Activated T-helper 2 cell treated with anti-CD3 and anti-CD28 coated beads, Interferon-gamma antibody, Interleukin-2, Interleukin-4, amounts not matched to agents 10 μg/mL and 5 μg/mL and 100 μg/mL, durations not matched to agents 14 hours and 24 hours and 36 hours (primary cell): ENCODE measurements at regions not wholly inside any gene's neighbourhood (a gene's known extent, or its start where the extent isn't known, plus 50 kb on each side); places are given as distances from the start of the nearest gene placed in this dataset.

Source experiments
- DNase-seq: peaks from one replicate; pipeline ENCODE4 v3.0.0; 2021; ENCODE audit warnings: low spot score
- H3K27ac Mint-ChIP-seq: one replicate; pipeline ENCODE4 v1.8.0; 2021; ENCODE audit warnings: mixed read lengths
- H3K27me3 Mint-ChIP-seq: one replicate; pipeline ENCODE4 v1.8.0; 2021; ENCODE audit warnings: low read depth, mixed read lengths
- H3K36me3 Mint-ChIP-seq: one replicate; pipeline ENCODE4 v1.8.0; 2021; ENCODE audit warnings: low read depth, mixed read lengths
- H3K4me1 Mint-ChIP-seq: one replicate; pipeline ENCODE4 v1.8.0; 2021; ENCODE audit warnings: low read depth, mixed read lengths
- H3K4me3 Mint-ChIP-seq: one replicate; pipeline ENCODE4 v1.8.0; 2021; ENCODE audit warnings: low read depth, mild to moderate bottlenecking, moderate library complexity, mixed read lengths
- H3K9me3 Mint-ChIP-seq: one replicate; pipeline ENCODE4 v1.8.0; 2021; ENCODE audit warnings: mixed read lengths
- intact Hi-C: fragments of 100-400 bp; cut with micrococcal nuclease; formaldehyde crosslinking; loops from one replicate; pipeline ENCODE4 v1.15.1; 2023

DNA sequence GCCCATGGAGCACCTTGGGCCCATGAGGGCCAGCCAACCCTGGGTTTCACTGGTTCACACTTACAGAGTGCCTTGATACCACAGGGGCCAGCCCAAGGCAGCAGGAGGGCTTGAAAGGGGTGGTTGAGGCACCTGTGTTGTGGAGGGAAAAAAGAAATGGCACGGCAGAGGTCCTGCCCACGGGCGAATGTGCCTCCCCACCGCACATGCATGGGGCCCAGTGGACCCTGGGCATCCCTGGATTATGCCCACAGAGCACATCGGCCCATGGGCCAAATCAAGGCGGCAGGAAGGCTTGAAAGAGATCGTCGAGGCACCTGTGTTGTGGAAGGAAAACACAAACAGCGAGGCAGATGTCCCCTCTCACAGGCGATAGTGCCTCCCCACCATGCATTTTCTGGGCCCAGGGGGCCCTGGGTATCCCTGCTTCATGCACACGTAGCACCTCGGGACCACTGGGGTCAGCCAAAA, 378.1 kb downstream of the ALG10 start:
- no peak overlapping the region for H3K27ac Mint-ChIP-seq
- DNase-seq = peak; percentile 1
- intact Hi-C loops = no loop called here
- no peak overlapping the region for H3K4me3 Mint-ChIP-seq
- H3K27me3 Mint-ChIP-seq = no peaks in the 10 kb centered on the region
- no peaks in the 10 kb centered on the region for H3K4me1 Mint-ChIP-seq
- peaks cover 45% of the 10 kb centered on the region for H3K9me3 Mint-ChIP-seq
- no peaks in the 10 kb centered on the region for H3K36me3 Mint-ChIP-seq

DNA sequence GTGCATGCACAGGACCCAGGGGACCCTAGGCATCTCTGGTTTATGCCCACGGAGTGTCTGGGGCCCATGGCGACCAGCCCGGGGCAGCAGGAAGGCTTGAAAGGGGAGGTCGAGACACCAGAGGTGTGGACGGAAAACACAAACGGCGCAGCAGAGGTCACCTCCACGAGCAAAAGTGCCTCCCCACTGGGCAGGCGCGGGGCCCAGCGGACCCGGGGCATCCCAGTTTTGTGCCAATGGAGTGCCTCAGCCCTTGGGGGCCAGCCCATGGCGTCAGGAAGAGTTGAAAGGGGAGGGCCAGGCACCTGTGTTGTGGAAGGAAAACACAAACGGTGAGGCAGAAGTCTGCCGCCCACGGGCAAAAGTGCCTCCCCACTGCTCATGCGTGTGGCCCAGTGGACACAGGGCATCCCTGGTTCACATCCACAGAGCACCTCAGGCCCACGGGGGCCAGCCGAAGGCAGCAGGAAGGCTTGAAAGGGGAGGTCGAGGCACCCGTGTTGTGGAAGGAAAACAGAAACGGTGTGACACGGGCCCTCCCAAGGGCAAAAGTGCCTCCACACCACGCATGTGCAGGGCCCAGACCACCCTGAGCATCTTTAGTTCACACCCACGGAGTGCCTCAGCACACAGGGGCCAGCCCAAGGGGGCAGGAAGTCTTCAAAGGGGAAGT, 378.8 kb downstream of the ALG10 start:
- intact Hi-C loops = no loop called here
- H3K4me3 Mint-ChIP-seq = no peak overlapping the region
- no peaks in the 10 kb centered on the region for H3K4me1 Mint-ChIP-seq
- peaks cover 48% of the 10 kb centered on the region for H3K9me3 Mint-ChIP-seq
- no peaks in the 10 kb centered on the region for H3K36me3 Mint-ChIP-seq
- peak; percentile 2 for DNase-seq
- H3K27ac Mint-ChIP-seq = no peak overlapping the region
- no peaks in the 10 kb centered on the region for H3K27me3 Mint-ChIP-seq

DNA sequence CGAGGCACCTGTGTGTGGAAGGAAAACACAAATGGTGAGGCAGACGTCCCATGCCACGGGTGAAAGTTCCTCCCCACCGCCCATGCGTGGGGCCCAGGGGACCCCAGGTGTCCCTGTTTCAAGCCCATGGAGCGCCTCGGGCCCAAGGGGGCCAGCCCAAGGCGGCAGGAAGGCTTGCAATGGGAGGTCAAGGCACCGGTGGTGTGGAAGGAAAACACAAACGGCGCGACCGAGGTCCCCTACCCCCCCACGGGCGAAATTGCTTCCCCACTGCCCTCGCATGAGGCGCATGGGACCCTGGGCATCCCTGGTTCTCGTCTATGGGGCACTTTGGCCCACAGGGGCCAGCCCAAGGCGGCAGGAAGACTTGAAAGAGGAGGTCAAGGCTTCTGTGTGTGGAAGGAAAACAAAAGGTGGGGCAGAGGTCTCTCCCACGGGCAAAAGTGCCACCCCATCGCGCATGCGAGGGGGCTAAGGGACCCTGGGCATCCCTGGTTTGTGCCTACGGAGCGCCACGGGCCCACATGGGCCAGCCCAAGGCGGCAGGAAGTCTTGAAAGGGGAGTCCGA, 379.4 kb downstream of the ALG10 start:
- Mint-ChIP-seq H3K27me3 (no peaks in the 10 kb centered on the region), H3K4me1 (no peaks in the 10 kb centered on the region), H3K9me3 (peaks cover 47% of the 10 kb centered on the region), H3K4me3 (no peak overlapping the region), H3K36me3 (no peaks in the 10 kb centered on the region), H3K27ac (no peak overlapping the region)
- intact Hi-C loops = no loop called here
- DNase-seq = peak; percentile 6

DNA sequence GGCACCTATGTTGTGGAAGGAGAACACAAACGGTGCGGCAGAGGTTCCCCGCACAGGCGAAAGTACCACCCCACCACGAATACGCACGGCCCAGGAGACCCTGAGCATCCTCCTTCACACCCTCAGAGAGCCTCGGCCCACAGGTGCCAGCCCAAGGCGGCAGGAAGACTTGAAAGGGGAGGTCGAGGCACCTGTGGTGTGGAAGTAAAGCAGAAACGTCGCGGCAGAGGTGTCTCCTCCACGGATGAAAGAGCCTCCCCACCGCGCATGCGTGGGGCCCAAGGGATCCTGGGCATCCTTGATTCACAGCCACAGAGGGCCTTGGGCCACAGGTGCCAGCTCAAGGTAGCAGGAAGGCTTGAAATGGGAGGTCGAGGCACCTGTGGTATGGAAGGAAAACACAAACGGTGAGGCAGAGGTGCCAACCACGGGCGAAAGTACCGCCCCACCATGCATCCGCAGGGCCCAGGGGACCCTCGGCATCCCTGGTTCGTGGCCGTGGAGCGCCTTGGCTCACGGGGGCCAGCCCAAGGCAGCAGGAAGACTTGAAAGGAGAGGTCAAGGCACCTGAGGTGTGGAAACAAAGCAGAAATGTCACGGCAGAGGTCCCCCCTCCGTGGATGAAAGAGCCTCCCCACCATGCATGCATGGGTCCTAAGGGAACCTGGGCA, 380.1 kb downstream of the ALG10 start:
- no peak overlapping the region for H3K27ac Mint-ChIP-seq
- peak; percentile 6 for DNase-seq
- H3K9me3 Mint-ChIP-seq = peaks cover 51% of the 10 kb centered on the region
- H3K27me3 Mint-ChIP-seq = no peaks in the 10 kb centered on the region
- H3K4me3 Mint-ChIP-seq = no peak overlapping the region
- intact Hi-C loops = no loop called here
- no peaks in the 10 kb centered on the region for H3K4me1 Mint-ChIP-seq
- no peaks in the 10 kb centered on the region for H3K36me3 Mint-ChIP-seq

DNA sequence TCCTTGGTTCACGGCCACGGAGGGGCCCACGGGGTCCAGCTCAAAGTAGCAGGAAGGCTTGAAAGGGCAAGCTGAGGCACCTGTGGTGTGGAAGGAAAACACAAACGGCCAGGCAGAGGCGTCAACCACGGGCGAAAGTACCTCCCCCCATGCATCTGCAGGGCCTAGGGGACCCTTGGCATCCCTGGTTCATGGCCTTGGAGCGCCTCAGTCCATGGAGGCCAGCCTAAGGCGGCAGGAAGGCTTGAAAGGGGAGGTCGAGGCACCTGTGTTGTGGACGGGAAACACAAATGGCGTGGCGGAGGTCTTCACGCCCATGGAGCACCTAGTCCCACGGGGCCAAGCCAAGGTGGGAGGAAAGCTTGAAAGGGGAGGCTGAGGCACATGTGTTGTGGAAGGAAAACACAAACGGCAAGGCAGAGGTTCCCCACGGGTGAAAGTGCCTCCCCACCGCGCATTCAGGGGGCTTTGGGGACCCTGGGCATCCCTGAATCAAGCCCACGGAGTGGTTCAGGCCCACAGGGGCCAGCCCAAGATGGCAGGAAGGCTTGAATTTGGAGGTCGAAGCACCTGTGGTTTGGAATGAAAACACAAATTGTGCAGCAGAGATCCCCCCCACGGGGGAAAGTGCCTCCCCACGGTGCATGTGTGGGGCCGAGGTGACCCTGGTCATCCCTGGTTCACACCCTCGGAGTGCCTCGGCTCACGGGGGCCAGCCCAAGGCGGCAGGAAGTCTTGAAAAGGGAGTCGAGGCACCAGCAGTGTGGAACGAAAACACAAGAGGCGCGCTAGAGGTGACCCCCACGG, 380.8 kb downstream of the ALG10 start:
- peak; percentile 0 for DNase-seq
- H3K36me3 Mint-ChIP-seq = no peaks in the 10 kb centered on the region
- H3K4me3 Mint-ChIP-seq = no peak overlapping the region
- H3K27me3 Mint-ChIP-seq = no peaks in the 10 kb centered on the region
- intact Hi-C loops = no loop called here
- H3K27ac Mint-ChIP-seq = no peak overlapping the region
- no peaks in the 10 kb centered on the region for H3K4me1 Mint-ChIP-seq
- peaks cover 56% of the 10 kb centered on the region for H3K9me3 Mint-ChIP-seq

DNA sequence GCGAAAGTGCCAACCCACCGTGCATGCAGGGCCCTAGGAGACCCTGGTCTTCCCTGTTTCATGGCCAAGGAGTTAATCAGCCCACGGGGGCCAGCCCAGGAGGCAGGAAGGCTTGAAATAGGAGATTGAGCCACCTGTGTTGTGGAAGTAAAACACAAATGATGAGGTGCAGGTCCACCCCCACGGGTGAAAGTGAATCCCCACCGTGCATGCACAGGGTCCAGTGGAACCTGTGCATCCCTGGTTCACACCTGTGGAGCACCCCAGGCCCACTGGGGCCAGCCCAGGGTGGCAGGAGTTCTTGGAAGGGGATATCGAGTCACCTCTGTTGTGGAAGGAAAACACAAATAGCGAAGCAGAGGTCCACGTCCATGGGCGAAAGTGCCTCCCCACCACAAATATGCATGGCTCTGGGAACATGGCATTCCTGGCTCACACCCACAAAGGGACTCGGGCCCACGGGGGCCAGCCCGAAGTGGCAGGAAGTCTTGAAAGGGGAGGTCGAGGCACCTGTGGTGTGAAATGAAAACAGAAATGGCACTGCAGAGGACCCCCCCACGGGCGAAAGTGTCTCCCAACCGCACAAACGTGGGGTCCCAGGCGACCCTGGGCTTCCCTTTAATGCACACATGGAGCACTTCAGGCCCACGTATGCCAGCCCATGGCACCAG, 381.5 kb downstream of the ALG10 start:
- Mint-ChIP-seq H3K9me3 (peaks cover 60% of the 10 kb centered on the region), H3K36me3 (no peaks in the 10 kb centered on the region), H3K4me1 (no peaks in the 10 kb centered on the region), H3K27me3 (no peaks in the 10 kb centered on the region), H3K27ac (no peak overlapping the region), H3K4me3 (no peak overlapping the region)
- intact Hi-C loops = no loop called here
- DNase-seq = peak; percentile 1

DNA sequence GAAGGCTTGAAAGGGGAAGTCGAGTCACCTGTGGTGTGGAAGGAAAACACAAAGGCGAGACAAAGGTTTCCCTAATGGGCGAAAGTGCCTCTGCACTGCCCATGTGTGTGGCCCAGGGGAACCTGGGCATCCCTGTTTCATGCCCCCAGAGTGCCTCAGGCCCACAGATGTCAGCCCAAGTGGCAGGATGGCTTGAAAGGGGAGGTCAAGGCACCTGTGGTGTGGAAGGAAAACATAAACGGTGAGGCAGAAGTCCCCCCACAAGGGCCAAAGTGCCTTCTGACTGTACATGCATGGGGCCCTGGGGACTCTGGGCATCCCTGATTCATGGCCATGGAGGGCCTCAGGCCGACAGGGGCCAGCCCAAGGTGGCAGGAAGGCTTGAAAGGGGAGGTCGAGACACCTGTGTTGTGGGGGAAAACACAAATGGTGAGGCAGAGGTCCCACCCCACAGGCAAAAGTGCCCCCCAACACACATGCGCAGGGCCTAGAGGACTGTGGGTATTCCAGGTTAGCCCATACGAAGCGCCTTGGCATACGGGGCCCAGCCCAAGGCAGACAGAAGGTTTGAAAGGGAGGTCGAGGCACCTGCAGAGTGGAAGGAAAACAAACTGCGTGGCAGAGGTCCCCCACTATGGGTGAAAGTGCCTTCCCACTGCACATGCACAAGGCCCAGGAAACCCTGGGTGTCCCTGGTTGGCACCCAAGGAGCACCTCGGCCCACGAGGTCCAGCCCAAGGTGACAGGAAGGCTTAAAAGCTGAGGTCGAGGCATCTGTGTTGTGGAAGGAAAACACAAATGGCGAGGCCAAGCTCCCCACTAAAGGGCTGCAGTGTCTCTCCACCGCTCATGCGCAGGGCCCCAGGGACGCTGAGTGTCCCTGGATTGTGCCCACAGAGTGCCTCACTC, 382.3 kb downstream of the ALG10 start:
- intact Hi-C loops = no loop called here
- Mint-ChIP-seq H3K4me3 (no peak overlapping the region), H3K36me3 (no peaks in the 10 kb centered on the region), H3K27ac (no peak overlapping the region), H3K4me1 (no peaks in the 10 kb centered on the region), H3K9me3 (peaks cover 61% of the 10 kb centered on the region), H3K27me3 (no peaks in the 10 kb centered on the region)
- peak; percentile 0 for DNase-seq

DNA sequence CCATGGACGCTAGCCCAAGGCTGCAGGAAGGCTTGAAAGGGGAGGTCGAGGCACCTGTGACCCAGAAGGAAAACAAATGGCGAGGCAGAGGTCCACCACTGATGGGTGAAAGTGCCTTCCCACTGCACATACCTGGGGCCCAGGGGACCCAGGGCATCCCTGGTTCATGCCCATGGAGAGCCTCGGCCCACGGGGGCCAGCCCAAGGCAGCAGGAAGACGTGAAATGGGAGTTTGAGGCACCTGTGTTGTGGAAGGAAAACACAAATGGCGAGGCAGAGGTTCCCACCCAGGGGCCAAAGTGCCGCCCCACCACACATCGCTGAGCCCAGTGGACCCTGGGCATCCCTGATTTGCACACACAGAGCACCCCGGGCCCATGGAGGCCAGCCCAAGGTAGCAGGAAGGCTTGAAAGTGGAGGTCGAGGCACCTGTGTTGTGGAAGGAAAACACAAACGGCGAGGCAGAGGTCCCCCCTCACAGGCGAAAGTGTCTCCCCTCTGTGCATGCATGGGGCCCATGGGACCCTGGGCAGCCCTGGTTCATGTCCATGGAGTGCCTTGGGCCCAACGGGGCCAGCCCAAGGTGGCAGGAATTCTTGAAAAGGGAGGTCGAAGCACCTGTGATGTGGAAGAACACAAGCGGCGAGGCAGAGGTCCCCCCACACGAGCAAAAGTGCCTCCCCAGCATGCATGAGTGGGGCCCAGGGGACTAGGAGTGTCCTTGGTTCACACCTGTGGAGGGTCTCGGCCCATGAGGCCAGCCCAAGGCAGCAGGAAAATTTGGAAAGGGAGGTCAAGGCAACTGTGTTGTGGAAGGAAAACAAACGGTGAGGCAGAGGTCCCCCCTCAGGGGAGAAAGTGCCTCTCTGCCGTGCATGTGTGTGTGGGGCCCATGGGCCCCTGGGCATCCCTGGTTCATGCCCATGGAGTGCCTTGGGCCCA, 383.3 kb downstream of the ALG10 start:
- peak; percentile 2 for DNase-seq
- H3K9me3 Mint-ChIP-seq = peaks cover 62% of the 10 kb centered on the region
- no peak overlapping the region for H3K27ac Mint-ChIP-seq
- no peaks in the 10 kb centered on the region for H3K36me3 Mint-ChIP-seq
- intact Hi-C loops = no loop called here
- H3K4me3 Mint-ChIP-seq = no peak overlapping the region
- no peaks in the 10 kb centered on the region for H3K4me1 Mint-ChIP-seq
- no peaks in the 10 kb centered on the region for H3K27me3 Mint-ChIP-seq

DNA sequence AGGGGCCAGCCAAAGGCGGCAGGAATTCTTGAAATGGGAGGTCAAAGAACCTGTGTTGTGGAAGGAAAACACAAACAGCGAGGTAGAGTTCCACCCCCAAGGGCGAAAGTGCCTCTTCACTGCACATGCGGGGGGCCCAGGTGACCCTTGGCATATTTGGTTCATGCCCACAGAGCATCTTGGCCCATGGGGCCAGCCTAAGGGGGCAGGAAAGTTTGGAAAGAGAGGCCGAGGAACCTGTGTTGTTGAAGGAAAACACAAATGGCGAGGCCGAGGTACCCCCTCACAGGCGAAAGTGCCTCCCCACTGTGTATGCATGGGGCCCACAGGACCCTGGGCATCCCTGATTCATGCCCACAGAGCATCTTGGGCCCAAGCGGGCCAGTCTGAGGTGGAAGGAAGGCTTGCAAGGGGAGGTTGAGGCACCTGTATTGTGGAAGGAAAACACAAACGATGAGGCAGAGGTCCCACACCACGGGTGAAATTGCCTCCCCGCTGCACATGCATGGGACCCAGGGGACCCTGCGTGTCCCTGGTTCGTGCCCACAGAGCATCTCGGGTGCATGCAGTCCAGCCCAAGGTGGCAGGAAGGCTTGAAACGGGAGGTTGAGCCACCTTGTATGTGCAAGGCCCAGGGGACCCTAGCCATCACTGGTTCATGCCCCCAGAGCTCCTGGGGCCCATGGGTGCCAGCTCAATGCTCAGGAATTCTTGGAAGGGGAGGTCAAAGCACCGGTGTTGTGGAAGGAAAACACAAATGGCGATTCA, 384.1 kb downstream of the ALG10 start:
- no peaks in the 10 kb centered on the region for H3K4me1 Mint-ChIP-seq
- no peak overlapping the region for H3K27ac Mint-ChIP-seq
- no peak overlapping the region for H3K4me3 Mint-ChIP-seq
- no peaks in the 10 kb centered on the region for H3K36me3 Mint-ChIP-seq
- peak; percentile 0 for DNase-seq
- H3K9me3 Mint-ChIP-seq = peaks cover 65% of the 10 kb centered on the region
- intact Hi-C loops = no loop called here
- H3K27me3 Mint-ChIP-seq = no peaks in the 10 kb centered on the region

DNA sequence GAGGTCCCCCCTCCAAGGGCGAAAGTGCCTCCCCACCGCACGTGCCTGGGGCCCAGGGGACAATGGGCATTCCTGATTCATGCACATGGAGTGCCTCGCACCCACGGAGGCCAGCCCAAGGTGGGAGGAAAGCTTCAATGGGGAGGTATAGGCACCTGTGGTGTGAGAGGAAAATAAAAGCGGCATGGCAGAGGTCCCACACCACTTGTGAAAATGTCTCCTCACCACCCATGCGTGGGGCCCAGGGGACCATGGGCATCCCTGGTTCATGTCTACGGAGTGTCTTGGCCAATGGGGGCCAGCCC, 384.7 kb downstream of the ALG10 start:
- H3K36me3 Mint-ChIP-seq = no peaks in the 10 kb centered on the region

DNA sequence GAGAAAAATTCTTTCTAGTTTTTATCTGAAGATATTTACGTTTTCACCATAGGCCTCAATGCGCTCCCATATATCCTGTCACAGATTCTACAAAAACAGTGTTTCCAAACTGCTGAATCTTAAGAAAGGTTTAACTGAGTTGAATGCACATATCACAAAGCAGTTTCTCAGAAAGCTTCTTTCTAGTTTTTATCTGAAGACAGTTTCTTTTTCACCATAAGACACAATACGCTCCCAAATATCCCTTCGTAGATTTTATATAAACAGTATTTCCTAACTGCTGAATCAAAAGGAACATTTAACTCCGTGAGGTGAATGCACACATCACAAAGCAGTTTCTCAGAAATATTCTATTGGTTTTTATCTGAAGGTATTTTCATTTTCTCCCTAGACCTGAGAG, 385.5 kb downstream of the ALG10 start:
- Mint-ChIP-seq H3K9me3 (peaks cover 65% of the 10 kb centered on the region), H3K27me3 (no peaks in the 10 kb centered on the region), H3K36me3 (no peaks in the 10 kb centered on the region), H3K4me3 (no peak overlapping the region), H3K27ac (no peak overlapping the region), H3K4me1 (no peaks in the 10 kb centered on the region)
- no peak for DNase-seq
- intact Hi-C loops = no loop called here

More for the DNA sequence above, 384.7 kb downstream of the ALG10 start:
- H3K27me3 Mint-ChIP-seq = no peaks in the 10 kb centered on the region
- H3K4me1 Mint-ChIP-seq = no peaks in the 10 kb centered on the region
- peaks cover 66% of the 10 kb centered on the region for H3K9me3 Mint-ChIP-seq
- no peak overlapping the region for H3K4me3 Mint-ChIP-seq
- DNase-seq = no peak
- H3K27ac Mint-ChIP-seq = no peak overlapping the region
- intact Hi-C loops = no loop called here
